HUES6 (cell line): ENCODE measurements at regions not wholly inside any gene's neighbourhood (a gene's known extent, or its start where the extent isn't known, plus 50 kb on each side); places are given as distances from the start of the nearest gene placed in this dataset.

Source experiments
- H3K27ac ChIP-seq: 2 replicates; pipeline ENCODE4 v1.7.0; 2013; ENCODE audit warnings: low read depth, mild to moderate bottlenecking, low read length, inconsistent platforms
- H3K27me3 ChIP-seq: 2 replicates; pipeline ENCODE4 v1.6.1; 2013; ENCODE audit warnings: low read length; ENCODE audit not compliant: control insufficient read depth, insufficient read depth
- H3K36me3 ChIP-seq: 2 replicates; pipeline ENCODE4 v1.6.1; 2013; ENCODE audit warnings: low read length; ENCODE audit not compliant: control insufficient read depth, insufficient read depth
- H3K4me1 ChIP-seq: 2 replicates; pipeline ENCODE4 v1.6.1; 2013; ENCODE audit warnings: low read length; ENCODE audit not compliant: control insufficient read depth, insufficient read depth
- H3K4me3 ChIP-seq: 2 replicates; pipeline ENCODE4 v1.5.1; 2013; ENCODE audit warnings: low read depth, low read length
- H3K9ac ChIP-seq: one replicate; pipeline ENCODE4 v1.6.1; 2013; ENCODE audit warnings: mild to moderate bottlenecking, low read length
- H3K9me3 ChIP-seq: 2 replicates; pipeline ENCODE4 v1.6.1; 2013; ENCODE audit warnings: low read depth, low read length; ENCODE audit not compliant: control insufficient read depth, insufficient read depth

GRCh38 chr21:18759267-18759666, 355.7 kb upstream of the TMPRSS15 start:
- H3K36me3 ChIP-seq: no peaks in the 10 kb centered on the region
- H3K4me1 ChIP-seq: no peaks in the 10 kb centered on the region
- H3K27me3 ChIP-seq: no peaks in the 10 kb centered on the region
- H3K4me3 ChIP-seq: no peak overlapping the region
- no peaks in the 10 kb centered on the region for H3K9me3 ChIP-seq
- no peak overlapping the region for H3K27ac ChIP-seq
- H3K9ac ChIP-seq: no peak overlapping the region

- Histone ChIP-seq H3K4me1 (no peaks in the 10 kb centered on the region), H3K9me3 (no peaks in the 10 kb centered on the region), H3K27me3 (no peaks in the 10 kb centered on the region), H3K27ac (no peak overlapping the region), H3K36me3 (no peaks in the 10 kb centered on the region), H3K9ac (no peak overlapping the region), H3K4me3 (no peak overlapping the region)
Measured at GRCh38 chr21:18759751-18760161, 356.2 kb upstream of the TMPRSS15 start.

GRCh38 chr21:18760247-18760646, 356.7 kb upstream of the TMPRSS15 start:
- H3K9ac ChIP-seq: no peak overlapping the region
- H3K9me3 ChIP-seq: no peaks in the 10 kb centered on the region
- no peak overlapping the region for H3K27ac ChIP-seq
- no peaks in the 10 kb centered on the region for H3K36me3 ChIP-seq
- H3K27me3 ChIP-seq: no peaks in the 10 kb centered on the region
- no peaks in the 10 kb centered on the region for H3K4me1 ChIP-seq
- H3K4me3 ChIP-seq: no peak overlapping the region

GRCh38 chr21:18764720-18765119, 361.1 kb upstream of the TMPRSS15 start:
- Histone ChIP-seq H3K4me3 (no peak overlapping the region), H3K27me3 (no peaks in the 10 kb centered on the region), H3K4me1 (no peaks in the 10 kb centered on the region), H3K27ac (no peak overlapping the region), H3K9ac (no peak overlapping the region), H3K36me3 (no peaks in the 10 kb centered on the region), H3K9me3 (no peaks in the 10 kb centered on the region)

DNA sequence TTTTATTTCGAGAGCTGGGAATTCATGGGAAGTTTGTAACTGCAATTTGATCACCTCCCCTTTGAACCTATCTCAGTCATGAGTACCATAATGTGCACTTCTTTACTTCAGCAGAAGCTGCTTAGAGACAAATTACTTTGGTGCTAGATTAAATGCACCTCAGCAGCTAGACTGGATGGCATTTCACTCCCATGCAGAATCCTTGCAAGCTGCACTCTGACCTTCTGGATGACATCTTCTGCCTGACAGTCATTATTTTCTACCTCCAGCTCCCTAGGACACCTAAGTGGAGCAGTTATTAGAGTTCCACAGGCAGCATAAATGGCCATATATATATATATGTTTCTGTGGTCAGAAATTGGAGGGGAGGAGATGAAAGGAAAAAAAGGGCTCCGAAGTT, 366.0 kb upstream of the TMPRSS15 start:
- no peaks in the 10 kb centered on the region for H3K36me3 ChIP-seq
- H3K4me1 ChIP-seq: no peaks in the 10 kb centered on the region
- H3K27me3 ChIP-seq: no peaks in the 10 kb centered on the region
- no peak overlapping the region for H3K27ac ChIP-seq
- H3K9me3 ChIP-seq: 0 out of 2 replicates have a peak, but pooled peaks cover 1% of the 10 kb centered on the region
- H3K4me3 ChIP-seq: no peak overlapping the region
- H3K9ac ChIP-seq: no peak overlapping the region

- H3K36me3 ChIP-seq: no peaks in the 10 kb centered on the region
- 0 out of 2 replicates have a peak, but pooled peaks cover 3% of the 10 kb centered on the region for H3K9me3 ChIP-seq
- H3K4me3 ChIP-seq: no peak overlapping the region
- no peaks in the 10 kb centered on the region for H3K27me3 ChIP-seq
- no peaks in the 10 kb centered on the region for H3K4me1 ChIP-seq
- H3K27ac ChIP-seq: no peak overlapping the region
- H3K9ac ChIP-seq: no peak overlapping the region
Measured at GRCh38 chr21:18771845-18772380, 368.3 kb upstream of the TMPRSS15 start.

DNA sequence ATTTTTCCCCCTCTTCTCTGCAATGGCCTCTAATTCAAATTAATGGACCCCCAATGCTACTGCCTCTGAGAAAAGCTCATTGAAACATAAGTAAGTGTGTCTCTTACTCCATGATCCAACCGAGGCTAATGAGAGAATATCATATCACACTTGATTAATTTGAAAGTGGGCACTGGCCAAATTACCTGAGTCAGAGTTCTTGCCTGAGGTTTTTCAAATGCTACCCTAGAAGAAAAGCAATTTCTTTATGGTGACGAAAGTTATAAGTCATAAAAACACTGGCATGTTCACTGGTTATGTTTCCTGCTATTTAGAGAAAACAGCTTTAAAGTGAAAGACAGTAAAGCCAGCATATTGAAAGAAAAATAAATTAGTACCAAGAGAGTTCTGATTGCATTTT, 368.8 kb upstream of the TMPRSS15 start:
- H3K9ac ChIP-seq: no peak overlapping the region
- no peaks in the 10 kb centered on the region for H3K36me3 ChIP-seq
- H3K27me3 ChIP-seq: no peaks in the 10 kb centered on the region
- H3K27ac ChIP-seq: no peak overlapping the region
- H3K9me3 ChIP-seq: 0 out of 2 replicates have a peak, but pooled peaks cover 3% of the 10 kb centered on the region
- H3K4me1 ChIP-seq: no peaks in the 10 kb centered on the region
- no peak overlapping the region for H3K4me3 ChIP-seq

DNA sequence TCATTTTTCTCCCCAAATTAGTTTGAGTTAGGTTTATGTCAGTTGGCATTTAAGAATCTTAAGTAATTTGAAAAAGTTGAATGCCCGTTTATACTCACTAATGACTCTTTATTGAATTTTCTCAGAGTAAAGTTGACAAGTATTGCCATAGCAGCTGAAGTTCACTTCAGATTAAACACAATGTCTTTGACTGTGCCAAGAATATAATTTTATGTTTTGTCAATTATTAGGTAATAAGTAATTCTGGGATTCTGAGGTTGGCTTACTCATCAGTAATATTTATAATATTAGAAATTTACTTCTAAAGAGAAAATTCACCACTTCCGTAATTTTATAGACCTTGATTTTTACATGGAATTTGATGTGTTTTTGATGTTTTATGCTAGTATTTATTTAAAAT, 369.3 kb upstream of the TMPRSS15 start:
- H3K27me3 ChIP-seq: no peaks in the 10 kb centered on the region
- no peaks in the 10 kb centered on the region for H3K4me1 ChIP-seq
- 0 out of 2 replicates have a peak, but pooled peaks cover 3% of the 10 kb centered on the region for H3K9me3 ChIP-seq
- H3K9ac ChIP-seq: no peak overlapping the region
- H3K27ac ChIP-seq: no peak overlapping the region
- no peaks in the 10 kb centered on the region for H3K36me3 ChIP-seq
- no peak overlapping the region for H3K4me3 ChIP-seq

DNA sequence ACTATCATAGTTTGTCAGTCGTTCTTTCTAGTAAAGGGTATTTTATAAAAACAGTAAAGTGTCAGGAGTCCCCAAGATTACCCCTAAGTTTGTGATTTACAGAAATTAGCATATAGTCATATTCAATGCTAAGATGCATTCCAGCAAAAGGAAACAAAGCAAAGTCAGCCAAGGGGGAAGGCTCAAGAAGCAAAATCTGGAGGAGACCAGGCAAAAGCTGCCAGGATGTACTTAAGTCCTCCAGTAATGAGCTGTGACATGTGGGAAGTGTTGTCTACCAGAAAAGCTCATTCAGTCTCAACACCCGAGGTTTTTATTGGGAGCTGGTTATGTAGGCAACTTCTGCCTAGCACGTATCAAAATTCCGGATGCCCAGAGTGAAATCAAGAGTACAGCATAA, 373.4 kb upstream of the TMPRSS15 start:
- no peak overlapping the region for H3K27ac ChIP-seq
- no peak overlapping the region for H3K4me3 ChIP-seq
- H3K4me1 ChIP-seq: no peaks in the 10 kb centered on the region
- H3K9ac ChIP-seq: no peak overlapping the region
- H3K36me3 ChIP-seq: no peaks in the 10 kb centered on the region
- no peaks in the 10 kb centered on the region for H3K27me3 ChIP-seq
- H3K9me3 ChIP-seq: 0 out of 2 replicates have a peak, but pooled peaks cover 3% of the 10 kb centered on the region

- Histone ChIP-seq H3K4me3 (no peak overlapping the region), H3K9me3 (no peaks in the 10 kb centered on the region), H3K27me3 (no peaks in the 10 kb centered on the region), H3K36me3 (no peaks in the 10 kb centered on the region), H3K27ac (no peak overlapping the region), H3K4me1 (no peaks in the 10 kb centered on the region), H3K9ac (no peak overlapping the region)
Measured at GRCh38 chr21:18782721-18783120, 379.1 kb upstream of the TMPRSS15 start.

DNA sequence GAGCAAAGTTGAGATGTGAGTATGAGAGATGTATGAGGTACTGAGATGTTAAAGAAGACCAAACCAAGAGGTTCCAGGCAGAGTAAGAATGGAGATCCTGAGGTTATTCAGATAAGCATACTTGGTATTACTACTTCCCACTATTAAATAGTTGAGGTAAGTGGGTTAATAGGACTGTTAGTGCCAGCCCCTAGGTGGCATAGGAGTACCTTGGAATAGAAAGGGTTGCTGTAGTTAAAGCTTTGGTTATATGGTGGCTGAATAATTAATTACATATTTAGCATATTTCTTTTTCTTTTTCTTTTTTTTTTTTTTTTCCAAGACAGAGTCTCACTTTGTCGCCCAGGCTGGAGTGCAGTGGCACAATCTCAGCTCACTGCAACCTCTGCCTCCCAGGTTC, 397.9 kb upstream of the TMPRSS15 start:
- H3K9ac ChIP-seq: no peak overlapping the region
- H3K36me3 ChIP-seq: no peaks in the 10 kb centered on the region
- H3K27ac ChIP-seq: no peak overlapping the region

GRCh38 chr21:18803624-18804023, 400.0 kb upstream of the TMPRSS15 start:
- Histone ChIP-seq H3K4me1 (no peaks in the 10 kb centered on the region), H3K9ac (no peak overlapping the region), H3K27me3 (no peaks in the 10 kb centered on the region), H3K9me3 (no peaks in the 10 kb centered on the region), H3K4me3 (no peak overlapping the region), H3K36me3 (no peaks in the 10 kb centered on the region), H3K27ac (no peak overlapping the region)

More for the DNA sequence above, 397.9 kb upstream of the TMPRSS15 start:
- Histone ChIP-seq H3K4me1 (no peaks in the 10 kb centered on the region), H3K4me3 (no peak overlapping the region), H3K9me3 (no peaks in the 10 kb centered on the region), H3K27me3 (no peaks in the 10 kb centered on the region)
